ENCODE measurements at regions not wholly inside any gene's neighbourhood (a gene's known extent, or its start where the extent isn't known, plus 50 kb on each side); places are given as distances from the start of the nearest gene placed in this dataset.

DNA sequence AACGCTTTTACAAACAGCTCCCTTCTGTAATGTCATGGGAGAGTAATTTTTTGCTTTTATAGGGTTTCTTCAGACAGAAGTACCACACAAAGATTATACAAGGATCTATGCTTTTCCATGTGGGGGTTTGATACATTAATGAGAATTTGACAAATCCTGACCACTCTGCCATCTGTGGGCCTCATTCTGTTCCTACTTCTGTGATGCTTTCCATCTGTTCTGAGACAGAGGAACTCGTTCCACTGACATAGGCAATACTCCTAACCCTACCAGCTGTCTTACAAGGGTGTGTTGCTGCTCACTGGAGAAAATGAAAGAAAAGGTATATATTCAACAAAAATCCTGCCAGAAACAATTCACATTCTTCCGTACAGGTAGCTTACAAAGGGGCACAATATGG, 59.4 kb upstream of the NAMPT start:
- TF ChIP-seq CBX5 (CRISPR knock-in tag; IDR thresholded peaks at IDR 0.05; ENCODE audit: borderline replicate concordance) = no peak
- TF ChIP-seq, protein P1, sequence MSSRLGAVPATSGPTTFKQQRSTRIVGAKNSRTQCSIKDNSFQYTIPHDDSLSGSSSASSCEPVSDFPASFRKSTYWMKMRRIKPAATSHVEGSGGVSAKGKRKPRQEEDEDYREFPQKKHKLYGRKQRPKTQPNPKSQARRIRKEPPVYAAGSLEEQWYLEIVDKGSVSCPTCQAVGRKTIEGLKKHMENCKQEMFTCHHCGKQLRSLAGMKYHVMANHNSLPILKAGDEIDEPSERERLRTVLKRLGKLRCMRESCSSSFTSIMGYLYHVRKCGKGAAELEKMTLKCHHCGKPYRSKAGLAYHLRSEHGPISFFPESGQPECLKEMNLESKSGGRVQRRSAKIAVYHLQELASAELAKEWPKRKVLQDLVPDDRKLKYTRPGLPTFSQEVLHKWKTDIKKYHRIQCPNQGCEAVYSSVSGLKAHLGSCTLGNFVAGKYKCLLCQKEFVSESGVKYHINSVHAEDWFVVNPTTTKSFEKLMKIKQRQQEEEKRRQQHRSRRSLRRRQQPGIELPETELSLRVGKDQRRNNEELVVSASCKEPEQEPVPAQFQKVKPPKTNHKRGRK (CRISPR knock-in tag; IDR thresholded peaks at IDR 0.05) = no peak
- TF ChIP-seq, protein P2, sequence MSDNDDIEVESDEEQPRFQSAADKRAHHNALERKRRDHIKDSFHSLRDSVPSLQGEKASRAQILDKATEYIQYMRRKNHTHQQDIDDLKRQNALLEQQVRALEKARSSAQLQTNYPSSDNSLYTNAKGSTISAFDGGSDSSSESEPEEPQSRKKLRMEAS (IDR thresholded peaks at IDR 0.05) = no peak
- no peak for TF ChIP-seq ZBTB20 (CRISPR knock-in tag; IDR thresholded peaks at IDR 0.05; ENCODE audit: borderline replicate concordance, low read depth)
- TF ChIP-seq CHCHD3 (CRISPR knock-in tag; IDR thresholded peaks at IDR 0.05) = no peak
- TF ChIP-seq ZNF7 (CRISPR knock-in tag; IDR thresholded peaks at IDR 0.05) = no peak
- no peak for TF ChIP-seq TCF7L2 (IDR thresholded peaks at IDR 0.05; ENCODE audit: low read depth, low read length)
- no peak for TF ChIP-seq IRX3 (CRISPR knock-in tag; IDR thresholded peaks at IDR 0.05; ENCODE audit: borderline replicate concordance, low read depth)

Measured in HepG2 (cell line).